T-cell (primary cell): ENCODE measurements at regions not wholly inside any gene's neighbourhood (a gene's known extent, or its start where the extent isn't known, plus 50 kb on each side); places are given as distances from the start of the nearest gene placed in this dataset.
"Not testable (repeated sequence)": the region's sequence is repeated elsewhere in the genome, so short reads cannot be mapped to it uniquely, and the experiment has no call there.

Experiments
- ATAC-seq, 4 experiments: fragments of 200-7000 bp in 3 of 4; fragments of 150-1000 bp in 1 of 4; cut with Tn5 transposase; replicated peaks in 1 of 4; 1 replicate in 3 of 4; 2 replicates in 1 of 4; pipeline ENCODE4 v1.10.0; 2021; ENCODE audit warnings: moderate library complexity in 3 of 4, mild to moderate bottlenecking in 2 of 4, moderate number of reproducible peaks in 1 of 4
- CTCF ChIA-PET, 2 donors: fragments of 300-600 bp; sonication (Branson Sonifier 250); formaldehyde crosslinking; loops; one replicate each; lab custom pipeline; 2022; ENCODE audit warnings: antibody characterized with exemption in 2 of 2; lab: Charles Lee
- POLR2A ChIA-PET, 2 donors: fragments of 300-600 bp; sonication (Branson Sonifier 250); formaldehyde crosslinking; loops; one replicate each; lab custom pipeline; 2022; ENCODE audit warnings: antibody characterized with exemption in 2 of 2; lab: Charles Lee
- DNase-seq, 35 experiments: peaks; one replicate each; pipeline versions ENCODE4 v3.0.0 to v3.0.0-alpha.2; 2013 to 2023
- H3K27ac ChIP-seq: one replicate; pipeline ENCODE4 v1.5.1; 2013; ENCODE audit warnings: low read length
- H3K27me3 ChIP-seq, 2 experiments: replicated peaks in 1 of 2; 1 replicate in 1 of 2; 2 replicates in 1 of 2; pipeline versions ENCODE4 v1.6.1 to v1.7.0; 2013; ENCODE audit warnings: low read length in 1 of 2, mixed read lengths in 1 of 2; ENCODE audit not compliant: control insufficient read depth in 2 of 2, insufficient read depth in 2 of 2; ENCODE audit errors: extremely low read depth in 1 of 2
- H3K36me3 ChIP-seq, 2 donors: 1 replicate in 1 of 2; 2 replicates in 1 of 2; pipeline versions ENCODE4 v1.6.1 to v1.7.0; 2013; ENCODE audit warnings: low read length in 1 of 2; ENCODE audit not compliant: control insufficient read depth in 2 of 2, insufficient read depth in 1 of 2; ENCODE audit errors: extremely low read depth in 1 of 2
- H3K4me1 ChIP-seq, 2 experiments: 1 replicate in 1 of 2; 2 replicates in 1 of 2; pipeline versions ENCODE4 v1.6.1 to v1.7.0; 2013; ENCODE audit warnings: low read length in 2 of 2, mixed read lengths in 1 of 2; ENCODE audit not compliant: insufficient read depth in 2 of 2, control insufficient read depth in 1 of 2; ENCODE audit errors: extremely low read depth in 1 of 2
- H3K4me3 ChIP-seq, 2 donors: 1 replicate in 1 of 2; 2 replicates in 1 of 2; pipeline versions ENCODE4 v1.5.1 to v1.7.0; 2013; ENCODE audit warnings: mild to moderate bottlenecking in 2 of 2, low read length in 1 of 2, moderate library complexity in 1 of 2; ENCODE audit not compliant: control insufficient read depth in 1 of 2; ENCODE audit errors: extremely low read depth in 1 of 2
- H3K9me3 ChIP-seq: 2 replicates; pipeline ENCODE4 v1.7.0; 2013
- H3K27ac Mint-ChIP-seq, 2 donors: one replicate each; pipeline ENCODE4 v1.8.0; 2020 to 2021; ENCODE audit warnings: mild to moderate bottlenecking in 2 of 2, mixed read lengths in 2 of 2
- H3K27me3 Mint-ChIP-seq, 2 donors: one replicate each; pipeline ENCODE4 v1.8.0; 2021 to 2022; ENCODE audit warnings: mixed read lengths in 2 of 2
- H3K36me3 Mint-ChIP-seq: one replicate; pipeline ENCODE4 v1.8.0; 2021; ENCODE audit warnings: mixed read lengths
- H3K4me1 Mint-ChIP-seq, 3 donors: one replicate each; pipeline ENCODE4 v1.8.0; 2020 to 2022; ENCODE audit warnings: mixed read lengths in 3 of 3, mild to moderate bottlenecking in 1 of 3
- H3K4me3 Mint-ChIP-seq, 3 donors: one replicate each; pipeline ENCODE4 v1.8.0; 2020 to 2022; ENCODE audit warnings: mild to moderate bottlenecking in 3 of 3, mixed read lengths in 3 of 3, moderate library complexity in 3 of 3
- H3K9me3 Mint-ChIP-seq, 3 donors: one replicate each; pipeline ENCODE4 v1.8.0; 2020 to 2022; ENCODE audit warnings: mixed read lengths in 3 of 3
- WGBS: methylation state at CpG from one replicate; pipeline ENCODE4 v1.1.5; 2013; ENCODE audit warnings: missing lambda C conversion rate; ENCODE audit not compliant: insufficient coverage; 5-methylcytosine and 5-hydroxymethylcytosine counted together

GRCh38 chr11:12058425-12059115 is 50.1 kb upstream of the DKK3 start:
- Mint-ChIP-seq H3K4me1 (peaks cover 0 to 5% (median 2%) of the 10 kb centered on the region in 3 donors), H3K27me3 (no peaks in the 10 kb centered on the region), H3K9me3 (no peaks in the 10 kb centered on the region), H3K27ac (no peak overlapping the region), H3K4me3 (no peak overlapping the region), H3K36me3 (no peaks in the 10 kb centered on the region)
- no peak overlapping the region for H3K4me3 ChIP-seq
- H3K27ac ChIP-seq: no peak overlapping the region
- peaks cover 0 to 6% of the 10 kb centered on the region in 2 experiments for H3K4me1 ChIP-seq
- H3K9me3 ChIP-seq: no peaks in the 10 kb centered on the region
- WGBS: 93% methylated on average over 8 of the region's 14 CpGs
- no peaks in the 10 kb centered on the region for H3K27me3 ChIP-seq
- ChIA-PET POLR2A (interaction anchor here in 1 of 2 donors (0.7 kb wide), 1 partner anchor 147 kb away, joined by 3 read pairs; no protein-coding TSS in a partner anchor), CTCF (no interaction called here)
- no peak for DNase-seq
- no peak for ATAC-seq
- H3K36me3 ChIP-seq: no peaks in the 10 kb centered on the region

- not testable (repeated sequence) for H3K27me3 ChIP-seq, H3K4me1 Mint-ChIP-seq, H3K36me3 ChIP-seq, H3K9me3 ChIP-seq, H3K4me3 ChIP-seq, H3K4me3 Mint-ChIP-seq, ATAC-seq, H3K27me3 Mint-ChIP-seq, H3K9me3 Mint-ChIP-seq, H3K27ac ChIP-seq, H3K27ac Mint-ChIP-seq, H3K36me3 Mint-ChIP-seq, DNase-seq, H3K4me1 ChIP-seq
- WGBS: no CpG with 5 or more reads among the region's 3 CpGs
- ChIA-PET POLR2A (interaction anchor here in 1 of 2 donors (0.7 kb wide), 1 partner anchor 147 kb away, joined by 3 read pairs; no protein-coding TSS in a partner anchor), CTCF (interaction anchor here in 1 of 2 donors (0.8 kb wide), 1 partner anchor 25 kb away, joined by 3 read pairs; no protein-coding TSS in a partner anchor)
Measured at GRCh38 chr11:12059144-12059543, 50.7 kb upstream of the DKK3 start.

GRCh38 chr11:12060385-12060985 is 49.9 kb upstream of the MICAL2 start:
- Mint-ChIP-seq H3K4me1 (peaks cover 0 to 5% (median 2%) of the 10 kb centered on the region in 3 donors), H3K27ac (no peak overlapping the region), H3K36me3 (no peaks in the 10 kb centered on the region), H3K9me3 (no peaks in the 10 kb centered on the region), H3K4me3 (no peak overlapping the region), H3K27me3 (no peaks in the 10 kb centered on the region)
- H3K4me1 ChIP-seq: peaks cover 0 to 6% of the 10 kb centered on the region in 2 experiments
- H3K27me3 ChIP-seq: no peaks in the 10 kb centered on the region
- no peak overlapping the region for H3K4me3 ChIP-seq
- ATAC-seq: no peak
- no peak overlapping the region for H3K27ac ChIP-seq
- H3K36me3 ChIP-seq: no peaks in the 10 kb centered on the region
- H3K9me3 ChIP-seq: no peaks in the 10 kb centered on the region
- ChIA-PET POLR2A (no interaction called here), CTCF (interaction anchor here (0.8 to 1.4 kb wide), 3 partner anchors 16 to 219 kb away, joined by 3 to 5 read pairs (median 3); no protein-coding TSS in a partner anchor)
- no peak for DNase-seq
- no CpG with 5 or more reads among the region's 4 CpGs for WGBS
